GM12892 (cell line): ENCODE measurements at regions not wholly inside any gene's neighbourhood (a gene's known extent, or its start where the extent isn't known, plus 50 kb on each side); places are given as distances from the start of the nearest gene placed in this dataset.

ENCODE experiments used
- POLR2A ChIP-seq: IDR thresholded peaks from 2 replicates; pipeline ENCODE4 v1.6.1; 2011; ENCODE audit warnings: low read depth, low read length, control low read depth
- POLR2AphosphoS5 ChIP-seq: IDR thresholded peaks from 2 replicates; pipeline ENCODE4 v1.6.1; 2011; ENCODE audit warnings: low read depth, low read length, control low read depth

DNA sequence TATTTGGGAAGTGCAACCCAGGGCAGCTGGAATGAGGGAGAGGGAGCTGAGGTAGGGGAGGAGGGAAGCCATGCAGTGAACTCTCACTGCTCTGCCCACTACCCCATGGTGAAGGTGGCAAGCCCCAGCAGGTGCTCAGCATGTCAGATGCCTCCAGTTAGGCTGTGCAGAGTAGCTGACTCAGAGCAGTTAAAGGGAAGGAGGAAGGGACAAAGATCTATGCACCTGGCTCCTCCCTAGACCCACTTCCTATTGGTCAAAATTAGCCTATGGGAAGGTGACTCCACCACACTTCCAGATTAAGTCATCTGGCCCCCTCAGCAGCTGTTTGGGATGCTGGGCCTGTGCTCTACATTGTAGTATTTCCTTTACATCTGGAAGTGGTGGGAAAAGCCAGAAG, 125.7 kb upstream of the MTPN start:
- TF ChIP-seq POLR2A (no peak), POLR2AphosphoS5 (no peak)
